Osteocyte (in vitro differentiated cells): ENCODE measurements at regions not wholly inside any gene's neighbourhood (a gene's known extent, or its start where the extent isn't known, plus 50 kb on each side); places are given as distances from the start of the nearest gene placed in this dataset.

Experiments used
- DNase-seq: peaks from one replicate; pipeline ENCODE4 v3.0.0; 2021; ENCODE audit warnings: mixed read lengths; ENCODE audit not compliant: unreplicated experiment; ENCODE audit errors: extremely low spot score
- H3K27ac Mint-ChIP-seq: one replicate; pipeline ENCODE4 v1.8.0; 2021; ENCODE audit warnings: mild to moderate bottlenecking, mixed read lengths; ENCODE audit not compliant: unreplicated experiment
- H3K27me3 Mint-ChIP-seq: one replicate; pipeline ENCODE4 v1.8.0; 2021; ENCODE audit warnings: mixed read lengths; ENCODE audit not compliant: unreplicated experiment
- H3K36me3 Mint-ChIP-seq: one replicate; pipeline ENCODE4 v1.8.0; 2021; ENCODE audit warnings: mixed read lengths; ENCODE audit not compliant: unreplicated experiment
- H3K4me1 Mint-ChIP-seq: one replicate; pipeline ENCODE4 v1.8.0; 2021; ENCODE audit warnings: mixed read lengths; ENCODE audit not compliant: unreplicated experiment
- H3K4me3 Mint-ChIP-seq: one replicate; pipeline ENCODE4 v1.8.0; 2021; ENCODE audit warnings: mild to moderate bottlenecking, moderate library complexity, mixed read lengths; ENCODE audit not compliant: unreplicated experiment
- H3K9me3 Mint-ChIP-seq: one replicate; pipeline ENCODE4 v1.8.0; 2021; ENCODE audit warnings: mixed read lengths; ENCODE audit not compliant: unreplicated experiment
- TF ChIP-seq, protein P1 (sequence below): fragments of 200-600 bp; sonication (generic); IDR thresholded peaks from 2 replicates; pipeline ENCODE4 v1.5.0; 2021; ENCODE audit warnings: antibody characterized with exemption, mild to moderate bottlenecking, moderate library complexity

DNA sequence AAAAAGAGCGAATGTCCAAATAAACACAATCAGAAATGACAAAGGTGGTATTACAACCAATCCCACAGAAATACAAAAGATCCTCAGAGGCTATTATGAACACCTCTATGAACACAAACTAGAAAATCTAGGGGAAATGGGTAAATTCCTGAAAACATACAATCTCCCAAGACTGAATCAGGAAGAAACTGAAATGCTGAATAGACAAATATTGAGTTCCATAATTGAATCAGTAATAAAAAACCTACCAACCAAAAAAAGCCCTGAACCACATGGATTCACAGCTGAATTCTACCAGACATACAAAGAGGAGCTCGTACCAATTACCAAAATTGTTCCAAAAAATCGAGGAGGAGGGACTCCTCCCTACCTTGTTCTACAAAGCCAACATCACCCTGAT is 56.1 kb upstream of the ZNF800 start:
- Mint-ChIP-seq H3K9me3 (peaks cover 17% of the 10 kb centered on the region), H3K4me3 (no peak overlapping the region), H3K27ac (no peak overlapping the region), H3K27me3 (peaks cover 39% of the 10 kb centered on the region), H3K4me1 (no peaks in the 10 kb centered on the region), H3K36me3 (no peaks in the 10 kb centered on the region)
- TF ChIP-seq, protein P1, sequence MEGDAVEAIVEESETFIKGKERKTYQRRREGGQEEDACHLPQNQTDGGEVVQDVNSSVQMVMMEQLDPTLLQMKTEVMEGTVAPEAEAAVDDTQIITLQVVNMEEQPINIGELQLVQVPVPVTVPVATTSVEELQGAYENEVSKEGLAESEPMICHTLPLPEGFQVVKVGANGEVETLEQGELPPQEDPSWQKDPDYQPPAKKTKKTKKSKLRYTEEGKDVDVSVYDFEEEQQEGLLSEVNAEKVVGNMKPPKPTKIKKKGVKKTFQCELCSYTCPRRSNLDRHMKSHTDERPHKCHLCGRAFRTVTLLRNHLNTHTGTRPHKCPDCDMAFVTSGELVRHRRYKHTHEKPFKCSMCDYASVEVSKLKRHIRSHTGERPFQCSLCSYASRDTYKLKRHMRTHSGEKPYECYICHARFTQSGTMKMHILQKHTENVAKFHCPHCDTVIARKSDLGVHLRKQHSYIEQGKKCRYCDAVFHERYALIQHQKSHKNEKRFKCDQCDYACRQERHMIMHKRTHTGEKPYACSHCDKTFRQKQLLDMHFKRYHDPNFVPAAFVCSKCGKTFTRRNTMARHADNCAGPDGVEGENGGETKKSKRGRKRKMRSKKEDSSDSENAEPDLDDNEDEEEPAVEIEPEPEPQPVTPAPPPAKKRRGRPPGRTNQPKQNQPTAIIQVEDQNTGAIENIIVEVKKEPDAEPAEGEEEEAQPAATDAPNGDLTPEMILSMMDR = no peak
- DNase-seq = no peak

DNA sequence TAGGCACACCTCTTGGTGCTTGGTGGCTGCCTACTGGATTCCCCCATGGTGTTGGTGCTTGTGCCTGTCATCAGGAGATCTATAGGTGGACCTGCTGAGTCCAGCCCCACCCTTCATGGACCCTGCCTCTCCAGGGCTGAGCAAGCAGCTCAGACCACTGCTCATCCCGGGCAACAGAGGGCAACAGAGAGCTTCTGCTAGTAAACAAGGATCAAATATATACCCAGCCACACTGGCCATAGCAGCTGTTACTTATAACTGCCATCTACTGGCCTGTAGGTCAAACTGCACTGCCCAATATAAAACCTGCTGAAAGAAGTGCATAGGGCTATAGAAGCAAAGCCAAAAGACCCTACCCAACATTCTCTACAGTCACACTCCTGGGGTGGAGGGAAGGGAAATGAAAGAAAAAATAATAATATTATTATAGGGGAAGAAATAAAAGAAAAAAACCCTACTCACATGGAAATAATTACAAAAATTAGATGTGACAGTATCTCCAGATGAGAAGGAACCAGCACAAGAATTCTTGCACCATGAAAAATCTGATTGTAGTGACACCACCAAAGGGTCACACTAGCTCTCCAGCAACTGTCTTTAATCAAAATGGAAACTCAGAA is 54.9 kb upstream of the ZNF800 start:
- peaks cover 17% of the 10 kb centered on the region for H3K9me3 Mint-ChIP-seq
- no peak for DNase-seq
- TF ChIP-seq, protein P1 = peak; percentile 31
- H3K4me3 Mint-ChIP-seq = no peak overlapping the region
- H3K27ac Mint-ChIP-seq = no peak overlapping the region
- H3K4me1 Mint-ChIP-seq = no peaks in the 10 kb centered on the region
- no peaks in the 10 kb centered on the region for H3K36me3 Mint-ChIP-seq
- peaks cover 34% of the 10 kb centered on the region for H3K27me3 Mint-ChIP-seq

DNA sequence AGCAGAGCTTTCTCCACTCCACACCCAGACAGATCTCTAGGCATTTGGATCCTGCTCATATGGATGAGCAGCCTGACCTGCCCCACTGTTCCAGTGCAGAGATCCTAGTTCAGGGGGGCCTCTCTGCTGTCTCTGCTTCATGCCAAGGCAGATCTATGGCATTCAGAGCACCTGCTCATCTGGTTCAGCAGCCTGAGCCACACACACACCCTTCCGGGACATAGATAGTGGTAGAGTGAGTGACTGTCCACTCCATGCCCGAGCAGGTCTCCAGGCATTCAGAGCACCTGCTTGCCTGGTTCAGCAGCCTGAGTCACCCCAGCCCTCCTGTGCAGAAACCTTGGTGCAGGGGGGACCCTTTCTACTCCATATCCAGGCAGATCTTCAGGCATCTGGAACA is 54.3 kb upstream of the ZNF800 start:
- H3K36me3 Mint-ChIP-seq = no peaks in the 10 kb centered on the region
- TF ChIP-seq, protein P1 = no peak
- no peak for DNase-seq
- H3K4me1 Mint-ChIP-seq = no peaks in the 10 kb centered on the region
- peaks cover 28% of the 10 kb centered on the region for H3K27me3 Mint-ChIP-seq
- no peak overlapping the region for H3K27ac Mint-ChIP-seq
- no peak overlapping the region for H3K4me3 Mint-ChIP-seq
- H3K9me3 Mint-ChIP-seq = peaks cover 17% of the 10 kb centered on the region
